GM18498 (cell line): ENCODE measurements at regions not wholly inside any gene's neighbourhood (a gene's known extent, or its start where the extent isn't known, plus 50 kb on each side); places are given as distances from the start of the nearest gene placed in this dataset.
"Not testable (repeated sequence)": the region's sequence is repeated elsewhere in the genome, so short reads cannot be mapped to it uniquely, and the experiment has no call there.

ENCODE experiments used
- ATAC-seq: cut with Tn5 transposase; IDR thresholded peaks from one replicate; pipeline ENCODE4 v1.9.1; 2021; ENCODE audit warnings: mild to moderate bottlenecking, moderate library complexity; ENCODE audit not compliant: unreplicated experiment

DNA sequence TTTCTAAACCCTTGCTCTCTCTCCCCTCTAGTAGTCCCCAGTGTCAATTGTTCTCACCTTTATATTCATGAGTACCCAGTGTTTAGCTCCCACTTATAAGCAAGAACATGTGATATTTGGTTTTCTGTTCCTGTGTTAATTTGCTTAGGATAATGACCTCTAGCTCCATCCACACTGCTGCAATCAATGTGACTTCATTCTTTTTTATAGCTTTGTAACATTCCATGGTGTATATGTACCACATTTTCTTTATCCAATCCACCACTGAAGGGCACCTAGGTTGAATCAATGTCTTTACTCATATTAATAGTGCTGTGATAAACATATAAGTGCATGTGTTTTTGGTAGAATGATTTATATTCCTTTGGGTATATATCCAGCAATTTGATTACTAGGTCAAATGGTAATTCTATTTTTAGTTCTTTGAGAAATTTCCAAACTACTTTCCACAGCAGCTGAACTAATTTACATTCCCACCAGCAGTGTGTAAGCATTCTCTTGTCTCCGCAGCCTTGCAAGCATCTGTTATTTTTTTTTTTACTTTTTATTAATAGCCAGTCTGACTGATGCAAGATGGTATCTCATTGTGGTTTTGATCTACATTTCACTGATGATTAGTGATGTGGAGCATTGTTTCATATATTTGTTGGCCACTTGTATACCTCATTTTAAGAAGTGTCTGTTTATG is 277.8 kb downstream of the LTN1 start:
- no peak for ATAC-seq

DNA sequence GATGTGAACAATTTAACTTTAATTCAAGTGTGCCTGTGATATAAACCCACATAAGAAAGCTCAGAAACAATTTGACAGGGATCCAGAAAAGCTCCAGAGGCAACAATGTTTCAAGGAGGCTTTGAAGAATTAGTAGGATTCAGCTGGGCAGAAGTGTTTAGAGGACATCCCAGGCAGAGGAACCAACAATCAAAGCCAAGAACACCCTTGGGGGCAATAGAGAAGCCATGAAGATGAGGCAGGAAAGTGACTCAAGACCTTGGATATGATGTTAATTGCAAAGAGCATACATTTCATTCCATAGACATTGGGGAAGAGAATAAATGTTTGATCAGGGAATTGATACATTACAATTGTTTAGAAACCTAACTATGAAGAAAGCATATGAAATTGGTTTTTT is 280.3 kb downstream of the LTN1 start:
- no peak for ATAC-seq

GRCh38 chr21:28705616-28706015 is 287.1 kb downstream of the LTN1 start:
- ATAC-seq = no peak

GRCh38 chr21:28704746-28705145 is 287.9 kb downstream of the LTN1 start:
- ATAC-seq = no peak

GRCh38 chr21:28703861-28704260 is 288.8 kb downstream of the LTN1 start:
- no peak for ATAC-seq

- no peak for ATAC-seq
Observed at GRCh38 chr21:28699596-28700259, 292.9 kb downstream of the LTN1 start.

- ATAC-seq = no peak
Observed at GRCh38 chr21:28699186-28699585, 293.5 kb downstream of the LTN1 start.

DNA sequence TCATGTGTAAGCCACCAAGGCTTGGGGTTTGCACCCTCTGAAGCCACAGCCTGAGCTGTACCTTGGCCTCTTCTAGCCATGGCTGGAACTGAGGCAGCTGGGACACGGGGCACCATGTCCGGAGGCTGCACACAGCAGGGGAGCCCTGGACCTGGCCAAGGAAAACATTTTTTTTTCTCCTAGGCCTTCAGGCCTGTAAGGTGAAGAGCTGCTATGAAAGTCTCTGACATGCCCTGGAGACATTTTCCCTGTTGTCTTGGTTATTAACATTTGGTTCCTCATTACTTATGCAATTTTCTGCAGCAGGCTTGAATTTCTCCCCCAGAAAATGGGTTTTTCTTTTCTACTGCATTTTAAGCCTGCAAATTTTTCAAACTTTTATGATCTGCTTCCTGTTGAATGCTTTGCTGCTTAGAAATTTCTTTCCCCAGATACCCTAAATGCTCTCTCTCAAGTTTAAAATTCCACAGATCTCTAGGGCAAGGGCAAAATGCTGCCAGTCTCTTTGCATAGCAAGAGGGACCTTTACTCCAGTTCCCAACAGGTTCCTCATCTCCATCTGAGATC is 295.8 kb downstream of the LTN1 start:
- ATAC-seq = no peak

- no peak for ATAC-seq
Observed at GRCh38 chr21:28693476-28693875, 299.2 kb downstream of the LTN1 start.

DNA sequence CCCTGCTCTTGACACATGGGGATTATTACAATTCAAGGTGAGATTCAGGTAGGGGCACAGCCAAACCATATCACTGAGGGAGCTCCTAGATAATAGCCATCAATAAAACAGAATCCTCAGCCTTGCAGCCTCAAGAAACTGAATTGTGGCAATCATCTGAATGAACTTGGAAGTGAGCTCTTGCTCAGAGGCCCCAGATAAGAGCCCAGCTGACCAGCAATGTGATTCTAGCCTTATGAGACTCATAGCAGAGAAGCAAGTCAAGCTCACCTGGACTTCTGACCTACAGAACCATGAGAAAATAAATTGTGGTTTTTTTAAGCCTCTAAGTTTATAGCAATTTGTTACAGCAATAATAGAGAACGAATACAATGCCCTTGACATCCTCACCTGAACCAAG is 302.5 kb downstream of the LTN1 start:
- no peak for ATAC-seq

- no peak for ATAC-seq
Observed at GRCh38 chr21:28688381-28688780, 304.3 kb downstream of the LTN1 start.

GRCh38 chr21:28687586-28687985 is 305.1 kb downstream of the LTN1 start:
- ATAC-seq = no peak

DNA sequence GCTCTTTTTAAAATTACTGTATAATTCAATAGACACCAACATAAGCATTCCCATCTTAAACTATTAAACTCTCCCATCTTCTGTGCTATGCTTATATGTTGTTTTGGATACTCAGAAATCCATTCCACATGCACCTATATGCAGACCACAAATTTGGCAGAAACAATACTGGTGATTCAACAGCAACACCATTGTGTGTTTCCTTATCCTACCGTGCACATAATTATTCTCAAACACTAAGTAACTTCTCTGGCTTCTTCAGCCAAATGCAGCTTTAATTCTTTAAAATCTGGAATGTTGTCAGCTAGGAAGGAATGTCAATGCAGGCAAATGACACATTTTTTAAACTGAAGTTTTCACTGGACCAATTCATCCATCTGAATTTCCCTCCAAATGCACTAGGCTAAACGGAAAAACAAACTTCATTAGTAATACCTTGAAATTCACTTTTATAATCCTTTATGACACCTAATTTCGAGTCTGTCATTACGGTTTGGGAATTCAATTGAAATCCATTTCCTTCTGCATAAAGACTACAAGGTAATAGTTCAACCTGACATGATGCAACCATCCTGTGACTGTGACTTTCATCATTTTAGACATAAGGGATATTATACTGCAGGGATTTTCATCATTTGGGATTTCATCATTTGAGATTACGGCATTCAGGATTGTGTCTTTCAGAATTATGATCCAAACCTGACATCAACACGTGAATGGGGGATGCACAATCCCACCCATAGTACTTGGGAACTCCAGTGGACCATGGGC is 308.5 kb downstream of the LTN1 start:
- ATAC-seq = no peak

DNA sequence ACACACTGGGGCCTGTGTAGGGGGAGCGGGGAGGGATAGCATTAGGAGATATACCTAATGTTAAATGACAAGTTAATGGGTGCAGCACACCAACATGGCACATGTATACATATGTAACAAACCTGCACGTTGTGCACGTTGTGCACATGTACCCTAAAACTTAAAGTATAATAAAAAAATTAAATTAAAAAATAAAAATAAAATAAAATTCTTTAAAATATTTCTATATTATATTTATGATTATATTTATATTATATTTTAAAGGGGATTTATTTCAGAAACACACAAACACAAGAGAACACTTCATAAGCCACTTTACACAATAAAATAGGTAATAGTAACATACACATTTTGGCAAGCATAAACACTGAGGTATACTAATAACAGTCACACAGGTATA is 309.8 kb downstream of the LTN1 start:
- ATAC-seq = not testable (repeated sequence)

DNA sequence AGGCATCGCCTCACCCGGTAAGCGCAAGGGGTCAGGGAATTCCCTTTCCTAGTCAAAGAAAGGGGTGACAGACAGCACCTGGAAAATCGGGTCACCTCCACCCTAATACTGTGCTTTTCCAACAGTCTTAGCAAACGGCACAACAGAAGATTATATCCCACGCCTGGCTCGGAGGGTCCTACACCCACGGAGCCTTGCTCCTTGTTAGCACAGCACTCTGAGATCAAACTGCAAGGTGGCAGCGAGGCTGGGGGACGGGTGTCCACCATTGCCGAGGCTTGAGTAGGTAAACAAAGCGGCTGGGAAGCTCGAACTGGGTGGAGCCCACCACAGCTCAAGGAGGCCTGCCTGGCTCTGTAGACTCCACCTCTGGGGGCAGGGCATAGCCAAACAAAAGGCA is 315.6 kb downstream of the LTN1 start:
- ATAC-seq = not testable (repeated sequence)

DNA sequence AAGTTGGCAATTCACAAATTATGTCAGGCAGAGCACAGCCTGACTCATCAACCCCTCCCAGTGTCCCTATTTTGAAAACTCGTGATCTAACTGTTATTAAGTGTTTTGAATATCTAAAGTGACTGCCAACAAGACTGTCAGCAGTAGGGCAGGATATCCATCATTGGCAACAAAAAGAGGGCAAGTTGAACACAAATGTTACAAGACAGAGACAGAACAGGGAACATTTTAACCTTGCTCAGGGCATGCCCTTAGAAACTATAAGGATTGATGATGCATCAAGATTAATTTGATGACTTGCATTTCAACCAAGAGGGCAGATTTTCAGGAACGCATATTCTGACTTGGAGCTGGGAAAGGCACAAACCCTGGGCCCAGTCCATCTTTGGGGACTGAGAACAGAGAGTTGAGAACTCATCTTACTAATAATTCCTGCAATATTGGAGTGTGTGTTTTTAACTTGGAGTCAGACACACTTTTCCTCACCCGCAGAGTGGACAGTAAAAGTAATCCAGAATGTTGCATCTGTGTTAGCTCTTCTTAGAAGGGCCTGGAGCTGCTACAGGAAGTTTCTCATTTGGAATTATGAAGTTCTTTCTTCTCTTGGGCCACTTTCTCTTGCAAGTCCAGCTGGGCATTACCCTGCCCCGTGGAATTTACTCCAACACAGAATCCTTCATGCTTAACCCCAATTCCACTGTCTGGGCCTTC is 317.2 kb downstream of the LTN1 start:
- ATAC-seq = no peak

DNA sequence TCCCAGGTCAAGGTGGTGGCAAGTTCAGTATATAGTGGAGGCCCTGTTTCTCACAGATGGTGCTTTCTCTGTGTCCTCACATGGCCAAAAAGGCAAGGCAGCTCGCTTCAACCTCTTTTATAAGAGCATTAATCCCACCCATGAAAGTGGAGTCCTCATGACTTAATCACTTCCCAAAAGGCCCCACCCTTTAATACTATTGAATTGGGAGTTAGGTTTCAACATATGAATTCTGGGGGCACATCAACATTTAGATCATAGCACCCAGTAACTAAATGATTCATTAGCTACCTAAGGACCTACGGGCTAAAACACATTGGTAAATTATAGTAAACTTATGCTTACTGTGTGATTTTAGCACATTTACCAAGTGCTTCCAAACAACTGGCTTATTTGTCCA is 317.9 kb downstream of the LTN1 start:
- no peak for ATAC-seq

DNA sequence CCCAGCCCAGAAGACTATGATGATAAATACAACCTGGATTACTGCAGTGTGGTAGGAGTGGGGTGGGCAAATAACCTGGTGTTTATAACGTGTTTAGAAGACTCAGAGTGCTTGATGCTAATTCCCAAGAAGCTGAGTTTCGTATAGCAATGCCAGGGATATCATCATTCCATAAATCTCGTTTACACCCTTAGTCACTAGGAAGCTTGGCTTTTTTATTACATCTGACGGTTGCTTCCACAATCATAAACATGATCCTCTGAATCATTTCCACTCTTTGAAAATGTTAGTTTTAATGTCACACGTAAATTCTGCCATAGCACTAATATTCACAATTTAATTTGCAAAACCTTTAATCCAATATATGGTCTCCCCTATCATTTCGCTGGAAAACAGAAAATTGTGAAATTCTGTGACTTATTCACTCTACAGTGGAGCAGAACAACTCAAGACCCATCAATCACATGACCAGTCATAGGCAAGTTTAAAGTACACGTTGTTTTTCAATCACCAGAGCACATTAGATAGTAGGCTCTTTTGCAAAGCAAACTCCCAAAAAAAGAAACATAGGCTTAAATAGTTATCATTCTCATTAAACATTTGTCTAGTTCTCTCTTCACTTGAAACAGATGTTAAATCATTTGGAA is 321.0 kb downstream of the LTN1 start:
- no peak for ATAC-seq

GRCh38 chr21:28669971-28670653 is 322.6 kb downstream of the LTN1 start:
- ATAC-seq = no peak

DNA sequence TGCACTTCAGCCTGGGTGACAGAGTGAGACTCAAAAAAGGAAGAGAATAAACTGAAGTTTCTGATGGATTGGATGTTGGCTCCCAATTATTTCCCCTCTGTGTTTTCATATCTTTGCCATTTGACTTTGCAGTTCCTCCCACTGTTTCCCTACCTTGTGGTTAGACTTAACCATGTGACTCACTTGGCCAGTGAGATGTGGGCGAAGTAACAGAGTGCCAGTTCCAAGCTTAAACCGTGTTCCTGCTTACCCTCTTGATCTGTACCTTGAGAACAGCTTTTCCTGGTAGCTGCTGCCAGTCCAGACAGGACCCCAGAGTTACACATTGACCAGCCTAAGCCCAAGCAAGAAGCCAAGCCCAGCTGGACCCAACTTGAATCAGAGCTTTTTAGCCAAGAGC is 323.4 kb downstream of the LTN1 start:
- no peak for ATAC-seq
